NT2/D1 (cell line): ENCODE measurements at regions not wholly inside any gene's neighbourhood (a gene's known extent, or its start where the extent isn't known, plus 50 kb on each side); places are given as distances from the start of the nearest gene placed in this dataset.

Source experiments
- DNase-seq: peaks from one replicate; pipeline ENCODE4 v3.0.0-alpha.2; 2011; ENCODE audit warnings: low read depth, low spot score
- H3K27me3 ChIP-seq: 2 replicates; pipeline ENCODE4 v1.6.0; 2011; ENCODE audit warnings: mild to moderate bottlenecking; ENCODE audit not compliant: insufficient read length, insufficient read depth
- H3K36me3 ChIP-seq: 2 replicates; pipeline ENCODE4 v1.6.1; 2011; ENCODE audit warnings: mild to moderate bottlenecking, low read length, mixed read lengths; ENCODE audit not compliant: insufficient read depth, insufficient read length
- H3K4me1 ChIP-seq: 2 replicates; pipeline ENCODE4 v1.5.1; 2011; ENCODE audit not compliant: insufficient read depth, insufficient read length
- H3K4me3 ChIP-seq: 2 replicates; pipeline ENCODE4 v1.5.1; 2011; ENCODE audit warnings: low read depth; ENCODE audit not compliant: insufficient read length
- H3K9ac ChIP-seq: 2 replicates; pipeline ENCODE4 v1.6.0; 2011; ENCODE audit warnings: low read depth; ENCODE audit not compliant: insufficient read length
- H3K9me3 ChIP-seq: 2 replicates; pipeline ENCODE4 v1.5.1; 2011; ENCODE audit warnings: mild to moderate bottlenecking, low read length; ENCODE audit not compliant: insufficient read depth
- SUZ12 ChIP-seq: IDR thresholded peaks from 2 replicates; pipeline ENCODE4 v1.6.1; 2011; ENCODE audit not compliant: insufficient read length, insufficient read depth; ENCODE audit errors: extremely low read depth
- YY1 ChIP-seq: IDR thresholded peaks from 2 replicates; pipeline ENCODE4 v1.6.1; 2011; ENCODE audit not compliant: insufficient read length, insufficient read depth
- ZNF274 ChIP-seq: IDR thresholded peaks from 2 replicates; pipeline ENCODE4 v1.6.1; 2011; ENCODE audit warnings: mild to moderate bottlenecking, low read depth, low read length

GRCh38 chr21:38718481-38718880, 87.2 kb upstream of the ETS2 start:
- Histone ChIP-seq H3K4me1 (no peaks in the 10 kb centered on the region), H3K4me3 (no peak overlapping the region), H3K9ac (no peak overlapping the region), H3K27me3 (no peaks in the 10 kb centered on the region), H3K9me3 (no peaks in the 10 kb centered on the region), H3K36me3 (no peaks in the 10 kb centered on the region)
- no peak for TF ChIP-seq YY1
- TF ChIP-seq SUZ12 = no peak
- TF ChIP-seq ZNF274 = no peak
- DNase-seq = no peak

GRCh38 chr21:38720074-38720473, 85.7 kb upstream of the ETS2 start:
- TF ChIP-seq ZNF274 (no peak), YY1 (no peak), SUZ12 (no peak)
- peaks cover 6% of the 10 kb centered on the region for H3K9me3 ChIP-seq
- no peak overlapping the region for H3K9ac ChIP-seq
- H3K4me1 ChIP-seq = no peaks in the 10 kb centered on the region
- H3K27me3 ChIP-seq = no peaks in the 10 kb centered on the region
- no peak overlapping the region for H3K4me3 ChIP-seq
- no peak for DNase-seq
- H3K36me3 ChIP-seq = no peaks in the 10 kb centered on the region

GRCh38 chr21:38721055-38721454, 84.7 kb upstream of the ETS2 start:
- no peak overlapping the region for H3K4me3 ChIP-seq

GRCh38 chr21:38721958-38722357, 83.8 kb upstream of the ETS2 start:
- Histone ChIP-seq H3K36me3 (no peaks in the 10 kb centered on the region), H3K27me3 (no peaks in the 10 kb centered on the region), H3K4me3 (no peak overlapping the region), H3K9ac (no peak overlapping the region), H3K4me1 (no peaks in the 10 kb centered on the region), H3K9me3 (peaks cover 15% of the 10 kb centered on the region)
- no peak for DNase-seq
- TF ChIP-seq YY1 = no peak
- no peak for TF ChIP-seq ZNF274
- no peak for TF ChIP-seq SUZ12

More at GRCh38 chr21:38721055-38721454, 84.7 kb upstream of the ETS2 start:
- peaks cover 15% of the 10 kb centered on the region for H3K9me3 ChIP-seq
- no peaks in the 10 kb centered on the region for H3K27me3 ChIP-seq
- no peak for TF ChIP-seq YY1
- TF ChIP-seq SUZ12 = no peak
- no peak for TF ChIP-seq ZNF274
- H3K9ac ChIP-seq = no peak overlapping the region
- no peak for DNase-seq
- H3K4me1 ChIP-seq = no peaks in the 10 kb centered on the region
- no peaks in the 10 kb centered on the region for H3K36me3 ChIP-seq

- H3K9me3 ChIP-seq = peaks cover 15% of the 10 kb centered on the region
- peaks cover 4% of the 10 kb centered on the region for H3K4me1 ChIP-seq
- H3K27me3 ChIP-seq = no peaks in the 10 kb centered on the region
- no peak for DNase-seq
- no peak overlapping the region for H3K4me3 ChIP-seq
- no peak overlapping the region for H3K9ac ChIP-seq
- H3K36me3 ChIP-seq = no peaks in the 10 kb centered on the region
- TF ChIP-seq SUZ12 (no peak), YY1 (no peak)
Measured at GRCh38 chr21:38725196-38726157, 80.3 kb upstream of the ETS2 start.

- TF ChIP-seq YY1 (no peak), SUZ12 (no peak), ZNF274 (no peak)
- Histone ChIP-seq H3K4me1 (peaks cover 4% of the 10 kb centered on the region), H3K36me3 (no peaks in the 10 kb centered on the region), H3K4me3 (no peak overlapping the region), H3K9me3 (peaks cover 15% of the 10 kb centered on the region), H3K9ac (no peak overlapping the region), H3K27me3 (no peaks in the 10 kb centered on the region)
- no peak for DNase-seq
Measured at GRCh38 chr21:38726482-38726881, 79.2 kb upstream of the ETS2 start.

- Histone ChIP-seq H3K4me3 (no peak overlapping the region), H3K9ac (no peak overlapping the region), H3K27me3 (no peaks in the 10 kb centered on the region), H3K4me1 (peaks cover 6% of the 10 kb centered on the region), H3K36me3 (no peaks in the 10 kb centered on the region), H3K9me3 (peaks cover 15% of the 10 kb centered on the region)
- no peak for DNase-seq
- no peak for TF ChIP-seq ZNF274
- TF ChIP-seq YY1 = no peak
- no peak for TF ChIP-seq SUZ12
Measured at GRCh38 chr21:38729291-38729690, 76.4 kb upstream of the ETS2 start.
